ENCODE measurements at regions not wholly inside any gene's neighbourhood (a gene's known extent, or its start where the extent isn't known, plus 50 kb on each side); places are given as distances from the start of the nearest gene placed in this dataset.
A peak's percentile ranks its signal among the peaks of the same experiment; 100 is the strongest.

- ATAC-seq, result no peak
These were observed 67.7 kb upstream of the USP29 start for GRCh38 chr19:57052081-57052480.

GRCh38 chr19:57053401-57053800 lies 66.4 kb upstream of the USP29 start:
- ATAC-seq, result no peak
- no peak overlapping the region for H3K27ac ChIP-seq

More at GRCh38 chr19:57052081-57052480, 67.7 kb upstream of the USP29 start:
- TF ChIP-seq, protein P1, sequence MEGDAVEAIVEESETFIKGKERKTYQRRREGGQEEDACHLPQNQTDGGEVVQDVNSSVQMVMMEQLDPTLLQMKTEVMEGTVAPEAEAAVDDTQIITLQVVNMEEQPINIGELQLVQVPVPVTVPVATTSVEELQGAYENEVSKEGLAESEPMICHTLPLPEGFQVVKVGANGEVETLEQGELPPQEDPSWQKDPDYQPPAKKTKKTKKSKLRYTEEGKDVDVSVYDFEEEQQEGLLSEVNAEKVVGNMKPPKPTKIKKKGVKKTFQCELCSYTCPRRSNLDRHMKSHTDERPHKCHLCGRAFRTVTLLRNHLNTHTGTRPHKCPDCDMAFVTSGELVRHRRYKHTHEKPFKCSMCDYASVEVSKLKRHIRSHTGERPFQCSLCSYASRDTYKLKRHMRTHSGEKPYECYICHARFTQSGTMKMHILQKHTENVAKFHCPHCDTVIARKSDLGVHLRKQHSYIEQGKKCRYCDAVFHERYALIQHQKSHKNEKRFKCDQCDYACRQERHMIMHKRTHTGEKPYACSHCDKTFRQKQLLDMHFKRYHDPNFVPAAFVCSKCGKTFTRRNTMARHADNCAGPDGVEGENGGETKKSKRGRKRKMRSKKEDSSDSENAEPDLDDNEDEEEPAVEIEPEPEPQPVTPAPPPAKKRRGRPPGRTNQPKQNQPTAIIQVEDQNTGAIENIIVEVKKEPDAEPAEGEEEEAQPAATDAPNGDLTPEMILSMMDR (IDR thresholded peaks at IDR 0.05), result no peak
- Histone ChIP-seq H3K4me1 (no peaks in the 10 kb centered on the region), H3K27me3 (peaks cover 0 to 13% of the 10 kb centered on the region in 2 donors), H3K27ac (no peak overlapping the region), H3K36me3 (no peaks in the 10 kb centered on the region), H3K4me3 (no peak overlapping the region), H3K9me3 (peaks cover 0 to 80% of the 10 kb centered on the region in 2 donors)
- no peak for DNase-seq
- intact Hi-C loops (cut with DNase I), result no loop called here

GRCh38 chr19:57055956-57056355 lies 63.8 kb upstream of the USP29 start:
- Histone ChIP-seq H3K9me3 (peaks cover 0 to 53% of the 10 kb centered on the region in 2 donors), H3K27ac (no peak overlapping the region), H3K4me3 (no peak overlapping the region), H3K27me3 (peaks cover 0 to 13% of the 10 kb centered on the region in 2 donors), H3K4me1 (no peaks in the 10 kb centered on the region), H3K36me3 (no peaks in the 10 kb centered on the region)
- TF ChIP-seq, protein P1 (IDR thresholded peaks at IDR 0.05), result no peak
- DNase-seq (no peak), ATAC-seq (no peak)
- intact Hi-C loops (cut with DNase I), result no loop called here

More at GRCh38 chr19:57053401-57053800, 66.4 kb upstream of the USP29 start:
- no peaks in the 10 kb centered on the region for H3K4me1 ChIP-seq
- H3K27me3 ChIP-seq, result peaks cover 0 to 13% of the 10 kb centered on the region in 2 donors
- peaks cover 0 to 66% of the 10 kb centered on the region in 2 donors for H3K9me3 ChIP-seq
- TF ChIP-seq, protein P1 (IDR thresholded peaks at IDR 0.05), result no peak
- H3K4me3 ChIP-seq, result no peak overlapping the region
- H3K36me3 ChIP-seq, result no peaks in the 10 kb centered on the region
- DNase-seq, result no peak
- intact Hi-C loops (cut with DNase I), result no loop called here

GRCh38 chr19:57057036-57057686 lies 62.6 kb upstream of the USP29 start:
- no peak overlapping the region for H3K27ac ChIP-seq
- no peak overlapping the region for H3K4me3 ChIP-seq
- H3K27me3 ChIP-seq, result peaks cover 0 to 15% of the 10 kb centered on the region in 2 donors
- TF ChIP-seq, protein P1 (IDR thresholded peaks at IDR 0.05), result no peak
- H3K4me1 ChIP-seq, result no peaks in the 10 kb centered on the region
- H3K36me3 ChIP-seq, result no peaks in the 10 kb centered on the region
- DNase-seq, result peak in 2 of 4 donors; percentile 27 to 58
- ATAC-seq, result peak; percentile 22
- peaks cover 0 to 46% of the 10 kb centered on the region in 2 donors for H3K9me3 ChIP-seq
- intact Hi-C loops (cut with DNase I), result no loop called here

DNA sequence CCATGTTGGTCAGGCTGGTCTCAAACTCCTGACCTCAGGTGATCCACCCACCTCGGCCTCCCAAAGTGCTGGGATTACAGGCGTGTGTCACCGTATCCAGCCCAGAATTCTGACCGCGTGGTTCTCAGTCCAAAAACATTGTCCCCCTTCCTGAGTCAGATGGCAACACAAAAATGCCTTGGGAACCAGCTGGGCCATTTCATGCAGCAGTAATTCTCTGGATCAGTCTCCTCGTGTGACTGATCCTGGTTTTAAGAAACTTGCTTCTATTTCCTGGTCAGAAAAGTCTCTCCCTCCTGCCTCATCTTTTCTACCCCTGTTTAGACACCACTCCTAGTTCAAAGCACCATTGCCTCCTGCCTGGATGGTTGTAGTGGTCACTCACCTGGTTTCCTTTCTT lies 60.9 kb upstream of the USP29 start:
- intact Hi-C loops (cut with DNase I), result no loop called here
- TF ChIP-seq, protein P1 (IDR thresholded peaks at IDR 0.05), result no peak
- Histone ChIP-seq H3K4me3 (no peak overlapping the region), H3K9me3 (peaks cover 0 to 47% of the 10 kb centered on the region in 2 donors), H3K27ac (no peak overlapping the region), H3K36me3 (no peaks in the 10 kb centered on the region), H3K27me3 (peaks cover 0 to 19% of the 10 kb centered on the region in 2 donors), H3K4me1 (no peaks in the 10 kb centered on the region)
- ATAC-seq (no peak), DNase-seq (no peak)

Measured in left lung (tissue), 4 donors.